Stimulated activated CD8-positive, alpha-beta memory T cell treated with anti-CD3 and anti-CD28 coated beads, Interleukin-7, amount 100 ng/mL, for 4 hours (primary cell): ENCODE measurements at regions not wholly inside any gene's neighbourhood (a gene's known extent, or its start where the extent isn't known, plus 50 kb on each side); places are given as distances from the start of the nearest gene placed in this dataset.

ENCODE experiments used
- DNase-seq, 2 donors: peaks; one replicate each; pipeline ENCODE4 v3.0.0-alpha.2; 2020; ENCODE audit warnings: low read depth in 2 of 2

DNA sequence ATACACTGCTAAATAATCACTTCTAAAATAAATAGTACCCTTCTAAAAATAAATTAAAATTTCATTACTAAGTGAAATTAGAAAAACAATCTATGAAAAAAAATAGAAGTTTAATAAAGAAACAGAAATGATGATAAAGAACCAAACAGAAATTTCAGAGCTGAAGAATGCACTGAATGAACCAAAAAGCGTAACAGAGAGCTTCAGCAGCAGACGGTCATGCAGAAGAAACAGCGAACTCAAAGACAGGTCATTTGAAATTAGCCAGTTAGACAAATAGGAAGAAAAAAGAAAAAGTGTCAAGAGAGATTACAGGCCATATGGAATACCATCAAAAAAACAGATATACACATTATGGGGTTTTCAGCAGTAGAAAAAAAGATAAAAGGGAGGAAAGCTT is 706.7 kb downstream of the TBC1D32 start:
- DNase-seq: no peak

DNA sequence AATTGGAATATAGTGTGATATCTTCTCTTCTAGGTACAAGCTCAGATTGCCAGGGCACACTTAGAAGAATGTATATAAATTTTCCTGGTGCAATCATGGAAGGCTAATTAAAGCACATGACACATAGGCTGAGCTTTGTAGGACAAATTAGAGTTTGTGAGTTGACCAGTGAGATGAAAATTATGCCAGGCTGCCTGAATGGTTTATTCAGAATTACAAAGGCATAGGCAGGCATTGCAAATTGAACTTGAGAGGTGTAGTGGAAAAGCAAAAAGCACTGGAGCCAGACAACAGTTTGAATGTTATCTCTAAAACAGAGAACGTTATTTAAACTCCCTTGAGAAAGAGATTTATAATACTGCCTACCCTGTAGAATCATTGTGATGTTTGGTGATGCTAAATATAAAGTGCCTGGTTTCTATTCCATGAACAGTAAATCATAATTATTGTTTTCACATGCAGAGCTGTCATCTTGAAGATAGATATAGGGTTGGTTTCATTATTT is 712.1 kb downstream of the TBC1D32 start:
- no peak for DNase-seq

DNA sequence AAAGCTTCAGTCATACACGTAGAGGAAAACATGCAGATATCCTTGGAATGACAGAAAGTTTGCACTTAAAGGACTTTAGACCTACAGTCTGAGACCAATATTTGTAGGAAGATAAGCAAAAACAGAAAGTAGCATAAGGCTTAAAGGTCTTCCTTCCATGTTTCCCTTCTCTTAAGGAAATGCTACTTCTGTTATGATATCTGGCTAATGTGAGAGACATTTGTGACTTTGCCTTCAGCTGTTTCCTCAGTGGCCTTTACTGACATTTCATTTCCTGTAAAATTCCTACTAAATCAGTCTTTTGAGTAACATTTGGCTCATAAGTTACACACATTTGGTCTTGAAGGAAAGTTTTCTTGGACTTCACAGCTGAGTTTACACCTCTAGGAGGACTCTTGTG is 713.4 kb downstream of the TBC1D32 start:
- no peak for DNase-seq

DNA sequence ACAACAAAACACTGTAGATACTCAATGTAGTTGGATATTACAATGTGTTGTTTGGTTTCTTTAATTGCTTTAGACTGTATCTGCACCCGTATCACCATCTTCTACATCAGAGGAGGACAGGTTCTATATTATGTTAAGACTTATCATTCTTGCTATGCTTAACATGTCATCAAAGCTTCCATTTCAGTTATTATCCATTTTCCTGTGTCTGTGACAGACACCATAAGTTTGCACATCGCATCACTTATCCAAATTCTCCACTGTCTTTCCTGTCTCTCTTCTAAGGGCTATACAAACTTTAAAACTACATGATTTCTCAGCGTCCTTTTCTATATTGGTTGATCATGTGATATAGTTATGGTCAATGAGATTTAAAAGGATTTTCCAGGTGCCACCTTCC is 719.0 kb downstream of the TBC1D32 start:
- DNase-seq: no peak

DNA sequence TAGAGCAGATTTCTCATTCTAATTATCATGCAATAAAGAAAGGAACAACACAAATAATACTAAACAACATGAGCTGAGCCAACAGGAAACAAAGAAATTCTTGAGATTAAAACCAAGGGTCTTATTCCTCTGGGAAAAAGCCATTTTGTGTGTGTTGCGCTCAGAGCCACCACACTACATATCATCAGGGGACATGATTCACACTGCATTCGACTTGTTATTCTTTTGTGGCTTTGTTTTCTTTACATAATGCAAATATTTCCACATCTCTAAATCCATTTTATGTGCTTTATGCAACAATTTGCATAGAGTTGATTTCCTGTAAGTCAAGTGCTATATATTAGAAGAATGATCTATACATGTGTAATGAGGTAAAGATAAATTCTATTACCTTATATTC is 719.6 kb downstream of the TBC1D32 start:
- DNase-seq: no peak

DNA sequence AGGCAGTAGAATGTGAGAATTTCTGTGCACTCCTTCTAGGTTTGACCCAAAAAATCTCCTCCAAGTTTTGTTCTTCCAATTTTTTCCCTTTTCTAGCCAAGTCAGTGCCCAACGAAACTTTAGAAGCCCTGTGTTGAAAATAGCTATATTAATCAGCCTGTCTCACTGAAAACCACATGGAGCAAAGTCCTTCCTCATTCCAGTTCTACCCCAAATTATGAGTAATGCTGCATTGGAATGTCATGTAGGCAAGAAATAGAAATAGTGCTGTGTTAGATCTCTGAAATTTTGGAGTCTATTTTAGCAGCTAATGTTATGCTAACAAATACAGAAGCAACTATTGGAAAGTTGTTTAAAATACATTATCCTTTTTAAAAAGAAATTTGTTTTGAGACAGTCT is 725.5 kb downstream of the TBC1D32 start:
- DNase-seq: no peak

DNA sequence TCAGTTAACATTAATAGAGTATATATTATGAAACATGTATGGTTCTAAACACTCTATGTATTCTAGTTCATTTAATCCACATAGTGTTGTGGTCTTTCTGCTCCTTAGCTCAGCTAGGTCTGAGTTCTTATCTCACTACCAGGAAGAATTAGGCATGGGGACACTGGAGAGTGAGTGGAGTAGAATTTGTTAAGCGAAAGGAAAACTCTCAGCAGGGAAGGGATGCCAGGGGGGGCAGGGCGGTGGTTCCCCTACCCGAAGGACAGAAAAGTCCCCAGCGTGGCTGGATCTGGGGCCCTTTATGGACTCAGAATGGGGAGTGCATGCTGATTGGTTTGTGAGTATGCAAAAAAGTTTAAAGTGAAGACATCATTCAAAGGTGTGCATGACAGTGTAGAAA is 727.5 kb downstream of the TBC1D32 start:
- no peak for DNase-seq

DNA sequence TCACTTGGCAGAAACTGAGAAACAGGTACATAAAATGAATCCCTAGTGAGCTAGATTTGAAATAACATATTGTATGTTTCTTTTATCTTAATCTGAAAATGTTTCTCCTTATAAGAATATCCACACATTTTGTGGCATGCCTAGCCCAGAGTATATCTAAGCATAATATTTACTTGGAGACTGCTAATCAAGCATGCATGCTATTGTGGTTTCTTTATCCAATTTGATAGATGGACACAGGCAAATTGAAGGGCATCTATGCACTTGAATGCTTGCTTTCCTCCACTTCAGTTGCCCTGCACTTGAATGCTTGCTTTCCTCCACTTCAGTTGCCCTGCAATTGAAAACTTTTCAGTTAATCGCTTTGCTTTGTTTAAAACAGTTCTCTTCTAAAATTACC is 729.8 kb downstream of the TBC1D32 start:
- no peak for DNase-seq

DNA sequence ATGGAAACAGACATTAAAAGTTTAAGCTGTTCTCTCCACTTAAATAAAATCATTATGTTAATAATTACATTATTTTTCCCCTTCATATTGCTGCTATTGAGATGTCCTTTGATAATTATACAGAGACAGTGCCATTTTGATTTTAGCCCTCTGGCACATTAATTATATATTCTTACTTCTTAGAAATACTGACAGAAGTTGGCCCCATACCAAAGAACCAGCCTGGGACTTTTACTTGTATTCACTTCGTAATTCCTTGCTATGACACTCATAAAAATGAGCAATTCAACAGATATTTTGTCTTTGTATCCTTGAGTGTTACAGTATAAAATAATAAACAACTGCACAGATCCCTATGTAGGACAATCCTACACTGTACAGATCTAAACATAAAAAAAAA is 743.7 kb downstream of the TBC1D32 start:
- no peak for DNase-seq

DNA sequence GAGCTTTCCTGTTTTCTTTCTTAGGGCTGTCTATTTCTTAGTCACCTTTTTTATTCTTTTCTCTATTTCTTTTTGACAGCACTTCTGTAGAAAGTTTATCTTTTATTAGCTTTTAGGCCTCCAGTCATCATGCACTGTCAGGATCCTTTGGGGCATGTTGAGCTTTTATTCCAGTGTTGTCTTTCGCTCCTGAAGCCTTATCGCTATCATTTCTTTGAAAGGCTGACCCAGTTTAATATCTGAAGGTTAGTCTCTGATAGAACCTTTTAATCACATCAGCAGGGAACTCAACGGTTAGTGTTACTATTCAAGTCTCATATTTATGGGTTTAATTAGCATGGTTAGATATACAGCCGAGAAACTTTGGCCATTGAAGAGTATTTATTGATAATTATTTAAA is 745.9 kb downstream of the TBC1D32 start:
- no peak for DNase-seq

DNA sequence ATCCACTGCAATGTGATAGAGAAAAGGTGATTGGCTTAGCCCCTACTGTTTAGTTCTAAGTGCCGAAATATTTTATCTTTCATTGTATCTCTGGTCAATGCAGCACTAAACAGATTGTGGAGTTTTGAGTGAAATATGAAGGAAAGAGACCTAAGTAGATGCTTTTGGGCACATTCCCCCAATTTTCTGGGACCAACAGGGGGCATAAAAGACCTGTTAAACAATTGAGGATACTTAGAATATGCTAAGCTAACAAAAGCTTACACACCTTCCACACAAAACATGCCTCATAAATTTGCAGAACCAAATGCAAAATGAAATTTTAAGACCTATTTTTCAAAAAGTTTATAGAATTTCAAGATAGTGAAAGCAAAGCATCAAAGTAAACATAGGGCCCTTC is 746.9 kb downstream of the TBC1D32 start:
- DNase-seq: no peak

DNA sequence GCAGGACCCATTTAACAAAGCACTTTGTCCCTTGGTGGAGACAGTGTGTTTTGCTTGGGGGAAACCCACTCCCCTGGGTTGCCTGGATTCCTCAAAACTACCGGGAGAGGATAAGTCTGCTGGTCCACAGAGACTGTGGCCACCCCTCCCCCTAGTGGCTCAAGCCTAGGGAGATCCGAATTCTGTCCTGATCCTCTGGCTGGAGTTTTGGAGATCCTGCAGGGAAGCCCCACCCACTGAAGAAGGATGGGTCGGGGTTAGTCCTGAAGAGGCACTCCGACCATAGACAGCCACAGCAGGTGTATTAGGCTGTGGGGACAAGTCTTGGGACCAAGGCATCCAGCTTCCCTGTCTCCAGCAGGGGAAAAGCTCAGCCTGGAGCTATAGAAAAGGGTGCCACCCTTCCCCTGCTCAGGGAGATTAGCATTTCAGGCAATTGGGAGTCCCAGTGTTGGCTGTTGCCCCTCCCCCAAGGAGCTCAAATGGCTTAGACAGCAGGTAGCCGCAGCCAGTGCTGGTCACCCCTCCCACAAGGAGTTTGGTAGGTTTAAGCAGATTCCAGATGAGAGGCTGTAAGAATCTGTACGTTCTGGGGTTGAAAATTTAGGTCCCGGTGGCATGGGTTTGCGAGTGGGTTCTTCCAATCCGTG is 750.0 kb downstream of the TBC1D32 start:
- DNase-seq: no peak

DNA sequence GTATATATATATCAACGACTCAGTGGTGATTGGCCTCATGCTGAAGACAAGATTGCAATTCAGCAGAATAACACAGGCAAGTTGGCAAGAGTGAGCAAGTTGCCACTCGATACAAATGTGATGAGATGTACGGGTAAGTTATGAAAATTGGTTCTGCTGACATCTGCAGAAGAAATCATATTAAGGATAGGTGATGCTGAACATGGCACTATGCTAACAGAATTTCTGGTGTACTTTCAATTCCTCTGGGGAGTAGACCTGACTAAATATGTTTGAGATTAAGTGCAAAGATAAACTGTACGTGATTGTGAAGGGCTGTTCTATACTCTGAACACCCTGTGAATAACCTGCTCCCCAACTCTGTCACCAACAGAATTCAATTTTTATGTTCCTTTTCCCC is 758.2 kb downstream of the TBC1D32 start:
- DNase-seq: no peak

DNA sequence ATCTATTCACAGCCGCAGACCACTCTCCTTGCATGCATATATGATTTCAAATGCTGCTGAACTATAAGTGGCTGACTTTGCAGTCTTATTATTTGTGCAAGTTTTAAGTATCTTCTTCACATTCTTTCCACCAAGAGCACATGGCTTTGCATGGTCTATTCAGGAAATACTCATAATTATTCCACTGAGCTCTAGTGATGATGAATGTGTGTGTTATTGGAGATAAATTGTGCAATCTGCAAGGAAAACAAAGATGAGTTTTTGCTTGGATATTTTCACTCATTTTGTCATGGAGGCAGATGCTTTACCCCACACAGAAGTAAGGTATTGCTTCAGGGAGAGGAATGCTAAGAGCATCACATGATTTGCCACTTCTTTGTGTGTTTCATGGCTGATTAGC is 764.6 kb downstream of the TBC1D32 start:
- DNase-seq: no peak

DNA sequence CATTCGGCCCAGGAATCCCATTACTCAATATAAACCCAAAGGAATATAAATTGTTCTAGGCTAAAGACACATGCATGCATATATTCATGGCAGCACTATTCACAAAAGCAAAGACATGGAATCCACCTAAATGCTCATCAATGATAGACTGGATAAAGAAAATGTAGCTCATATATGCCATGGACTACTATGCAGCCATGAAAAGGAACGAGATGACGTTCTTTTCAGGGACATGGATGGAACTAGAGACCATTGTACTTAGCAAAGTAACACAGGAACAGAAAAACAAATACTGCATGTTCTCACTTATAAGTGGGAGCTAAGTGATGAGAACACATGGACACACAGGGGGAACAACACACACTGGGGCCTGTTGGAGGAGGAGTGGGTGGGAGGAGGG is 769.5 kb downstream of the TBC1D32 start:
- no peak for DNase-seq

DNA sequence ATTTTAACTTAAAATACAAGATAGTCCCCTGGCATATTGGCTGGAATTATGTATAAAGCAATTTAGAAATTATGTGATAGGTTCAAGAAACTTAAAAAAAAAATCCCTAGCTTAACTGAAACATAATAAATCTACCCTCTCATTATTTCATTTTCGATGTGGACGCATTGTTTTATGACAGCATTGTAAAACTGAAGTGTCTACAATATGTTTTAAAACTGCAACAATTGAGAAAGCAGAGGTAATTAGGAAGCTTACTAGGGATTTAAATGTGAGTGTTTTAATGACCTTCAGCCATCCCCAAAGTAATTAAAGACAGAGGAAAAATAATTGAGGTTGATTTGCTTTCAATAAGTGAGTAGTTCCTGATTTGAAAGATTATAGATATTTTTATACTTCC is 776.0 kb downstream of the TBC1D32 start:
- no peak for DNase-seq

DNA sequence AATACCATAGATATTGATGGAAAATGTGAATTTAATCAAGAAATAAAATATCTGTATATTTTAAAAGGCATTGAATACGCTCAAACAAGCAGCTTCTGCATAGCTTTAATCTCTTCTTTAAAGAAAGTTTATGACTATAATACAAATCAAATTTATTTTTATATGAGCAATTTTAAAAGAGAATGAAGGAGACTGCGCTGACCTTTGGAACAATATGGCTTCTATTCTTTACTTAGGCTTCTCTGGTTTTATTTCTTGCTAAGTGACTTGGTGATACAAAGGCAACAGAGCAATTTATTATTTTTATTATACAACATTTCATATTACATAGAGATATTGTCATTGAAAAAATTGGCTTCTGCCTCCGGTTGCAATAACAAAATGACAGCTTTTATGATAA is 776.7 kb downstream of the TBC1D32 start:
- DNase-seq: no peak

DNA sequence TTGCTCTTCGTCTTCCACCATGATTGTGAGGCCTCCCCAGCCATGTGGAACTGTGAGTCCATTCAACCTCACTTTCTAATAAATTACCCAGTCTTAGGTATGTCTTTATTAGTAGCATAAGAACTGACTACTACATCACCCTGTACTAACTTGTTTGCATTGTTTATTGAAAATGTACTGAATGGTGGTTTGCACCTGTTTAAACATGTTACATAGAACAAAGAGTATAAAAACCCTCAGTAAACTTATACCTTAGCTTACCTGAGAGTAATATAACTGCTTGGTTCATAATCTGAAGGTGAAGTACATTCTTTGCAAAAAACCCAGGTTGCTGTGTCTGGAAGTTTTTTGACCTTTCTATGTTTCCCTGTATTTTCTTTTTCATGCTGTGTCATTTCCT is 777.8 kb downstream of the TBC1D32 start:
- DNase-seq: no peak

DNA sequence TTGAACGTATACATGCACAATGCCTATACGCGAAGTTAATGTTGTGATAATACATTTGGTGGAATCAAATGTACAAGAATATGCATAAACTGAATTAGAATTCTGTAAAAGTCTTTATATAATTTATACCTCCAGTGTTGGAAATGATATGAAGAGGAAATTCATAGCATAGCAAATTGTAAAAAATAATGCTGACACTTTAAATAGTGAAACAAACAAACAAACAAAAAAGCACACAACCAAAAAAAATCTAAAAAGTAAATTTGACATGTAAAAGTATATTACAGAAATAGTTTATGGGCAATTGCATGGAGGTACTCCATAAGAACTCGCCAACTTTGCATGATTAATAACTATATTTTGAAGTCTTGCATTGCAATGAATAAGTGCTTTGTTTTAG is 780.9 kb downstream of the TBC1D32 start:
- DNase-seq: no peak

DNA sequence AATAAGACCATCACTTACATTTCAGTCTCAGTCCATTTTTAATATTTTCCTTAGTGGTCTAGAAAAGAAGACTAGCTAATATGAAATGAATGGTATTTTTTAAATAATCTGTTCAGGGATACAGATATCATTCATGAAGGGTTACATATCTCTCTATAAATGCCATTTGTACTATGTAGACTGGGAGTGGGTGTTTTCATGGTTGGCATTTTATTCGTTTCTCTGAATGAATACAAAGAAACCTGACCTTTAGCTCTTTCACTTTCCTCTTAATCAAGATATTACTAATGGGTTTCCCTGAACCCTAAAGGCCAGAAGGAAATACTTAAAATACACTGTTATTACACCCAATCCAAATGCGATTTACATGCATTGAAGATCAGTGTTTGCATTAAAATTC is 788.9 kb downstream of the TBC1D32 start:
- no peak for DNase-seq

DNA sequence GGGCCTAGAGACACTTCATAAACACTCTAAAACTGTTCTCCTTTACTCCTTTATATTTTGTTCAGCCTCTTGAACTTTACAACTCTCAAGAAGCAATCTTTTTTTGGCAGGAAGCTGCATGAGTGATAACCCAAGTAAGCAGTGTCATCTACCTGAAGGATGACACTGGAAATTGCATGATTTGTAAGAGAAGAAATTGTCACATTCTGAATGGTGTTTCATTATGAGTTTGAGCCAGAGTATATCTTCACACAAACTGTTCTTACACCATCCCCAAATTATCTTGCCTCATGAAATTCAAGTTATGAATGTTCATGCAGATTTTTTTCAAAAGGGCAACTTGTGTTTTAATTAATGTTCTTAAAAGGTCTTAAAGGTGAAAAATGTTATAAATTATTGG is 799.3 kb downstream of the TBC1D32 start:
- no peak for DNase-seq

DNA sequence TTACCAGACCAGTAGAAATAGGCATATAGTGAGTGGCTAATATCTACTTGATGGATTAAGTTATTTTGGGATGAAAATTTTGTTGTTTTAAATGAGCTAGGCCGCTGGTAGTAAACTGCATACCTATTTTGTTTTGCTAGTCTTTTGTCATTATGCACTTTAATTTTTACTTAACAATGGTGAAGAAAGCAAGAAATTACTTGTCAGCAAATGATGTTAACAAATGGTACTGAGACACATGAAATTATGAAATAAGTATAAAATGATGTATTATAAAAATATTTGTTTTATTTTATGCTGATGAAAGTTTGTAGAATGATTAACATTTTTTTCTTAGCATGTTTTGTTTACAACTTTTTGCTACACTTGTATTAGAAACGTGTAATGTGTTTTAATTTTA is 807.7 kb downstream of the TBC1D32 start:
- no peak for DNase-seq

DNA sequence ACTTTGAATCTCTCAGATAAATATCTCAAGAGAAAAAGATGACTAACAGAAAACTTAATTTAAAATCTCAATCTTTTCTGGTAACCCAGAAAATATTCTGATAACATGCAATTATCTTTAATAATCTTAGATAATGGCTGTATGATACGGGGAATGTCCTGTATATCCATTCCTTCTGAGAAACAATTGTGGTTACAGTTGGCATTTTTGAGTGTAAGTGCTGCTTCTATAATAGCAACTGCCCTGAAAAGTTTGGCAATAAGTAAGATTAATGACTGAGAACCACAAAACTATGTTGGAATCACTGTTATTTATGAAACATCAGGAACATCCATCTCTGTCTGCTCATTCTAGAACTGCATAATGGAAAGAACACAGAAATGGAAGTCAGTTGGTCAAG is 819.7 kb downstream of the TBC1D32 start:
- DNase-seq: no peak

DNA sequence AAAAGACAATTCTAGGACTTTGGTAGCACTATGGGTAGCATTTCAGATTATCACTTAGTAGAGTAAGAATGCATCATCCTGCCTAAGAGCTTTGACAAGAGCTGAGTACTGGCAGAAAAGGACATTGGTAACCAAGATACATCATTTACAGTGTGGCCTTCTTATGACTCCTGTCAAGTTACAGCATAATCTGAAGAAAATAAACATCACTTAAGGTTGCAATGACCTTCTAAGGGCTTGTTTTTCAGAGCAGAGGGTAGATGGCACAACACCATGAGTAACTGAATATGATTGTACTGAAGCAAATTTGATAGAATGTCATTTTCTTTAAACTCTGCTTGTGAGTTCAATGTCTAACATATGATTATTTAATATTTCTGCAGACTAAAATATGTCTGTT is 822.6 kb downstream of the TBC1D32 start:
- no peak for DNase-seq
